ENCODE measurements at regions not wholly inside any gene's neighbourhood (a gene's known extent, or its start where the extent isn't known, plus 50 kb on each side); places are given as distances from the start of the nearest gene placed in this dataset.

- DNase-seq (ENCODE audit: low read depth, low spot score) (no peak), ATAC-seq (no peak)
- no peak for TF ChIP-seq POLR2AphosphoS5 (IDR thresholded peaks at IDR 0.05; ENCODE audit: low read depth, low read length)
- no peak for TF ChIP-seq TCF7L2 (IDR thresholded peaks at IDR 0.05; ENCODE audit: low read depth, low read length)
- no peak for TF ChIP-seq REST (IDR thresholded peaks at IDR 0.05; ENCODE audit: insufficient read depth in 1 of 2, low read depth in 2 of 2, low read length in 1 of 2)
- TF ChIP-seq, protein P1, sequence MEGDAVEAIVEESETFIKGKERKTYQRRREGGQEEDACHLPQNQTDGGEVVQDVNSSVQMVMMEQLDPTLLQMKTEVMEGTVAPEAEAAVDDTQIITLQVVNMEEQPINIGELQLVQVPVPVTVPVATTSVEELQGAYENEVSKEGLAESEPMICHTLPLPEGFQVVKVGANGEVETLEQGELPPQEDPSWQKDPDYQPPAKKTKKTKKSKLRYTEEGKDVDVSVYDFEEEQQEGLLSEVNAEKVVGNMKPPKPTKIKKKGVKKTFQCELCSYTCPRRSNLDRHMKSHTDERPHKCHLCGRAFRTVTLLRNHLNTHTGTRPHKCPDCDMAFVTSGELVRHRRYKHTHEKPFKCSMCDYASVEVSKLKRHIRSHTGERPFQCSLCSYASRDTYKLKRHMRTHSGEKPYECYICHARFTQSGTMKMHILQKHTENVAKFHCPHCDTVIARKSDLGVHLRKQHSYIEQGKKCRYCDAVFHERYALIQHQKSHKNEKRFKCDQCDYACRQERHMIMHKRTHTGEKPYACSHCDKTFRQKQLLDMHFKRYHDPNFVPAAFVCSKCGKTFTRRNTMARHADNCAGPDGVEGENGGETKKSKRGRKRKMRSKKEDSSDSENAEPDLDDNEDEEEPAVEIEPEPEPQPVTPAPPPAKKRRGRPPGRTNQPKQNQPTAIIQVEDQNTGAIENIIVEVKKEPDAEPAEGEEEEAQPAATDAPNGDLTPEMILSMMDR (IDR thresholded peaks at IDR 0.05), result no peak
- no peaks in the 10 kb centered on the region; the same call in 1 of the 2 replicates for H3K27me3 ChIP-seq (ENCODE audit: control insufficient read depth, insufficient read depth, low read length)
- H3K36me3 ChIP-seq (ENCODE audit: control insufficient read depth, insufficient read depth, low read length), result no peaks in the 10 kb centered on the region
- H3K9me3 ChIP-seq (ENCODE audit: control insufficient read depth, insufficient read depth, low read depth, low read length), result no peaks in the 10 kb centered on the region
- intact Hi-C loops (cut with micrococcal nuclease; ENCODE audit: unreplicated experiment) (no loop called here), in situ Hi-C loops (cut with HindIII; ENCODE audit: low pct_unique_long_range_greater_than_20kb, low sequenced_read_pairs) (no loop called here)
- no TSS peak for BruUV-seq (replicated peaks)
- POLR2A ChIA-PET, result no interaction called here
- H3K4me3 ChIP-seq (ENCODE audit: low read depth in 2 of 2, low read length in 2 of 2), result no peak overlapping the region
- CTCF ChIA-PET, result no interaction called here
- H3K4me1 ChIP-seq (ENCODE audit: control insufficient read depth, insufficient read depth, low read length), result no peaks in the 10 kb centered on the region
- H3K27ac ChIP-seq (ENCODE audit: low read length), result no peak overlapping the region
These were observed 317.2 kb upstream of the ZFHX3 start for GRCh38 chr16:73365016-73365551.

- H3K27ac ChIP-seq (ENCODE audit: low read length), result no peak overlapping the region
- TF ChIP-seq TCF7L2 (IDR thresholded peaks at IDR 0.05; ENCODE audit: low read depth, low read length) (no peak), SIN3A (IDR thresholded peaks at IDR 0.05; ENCODE audit: borderline replicate concordance, insufficient read depth, low read depth, low read length) (no peak), REST (IDR thresholded peaks at IDR 0.05; ENCODE audit: insufficient read depth in 1 of 2, low read depth in 2 of 2, low read length in 1 of 2) (no peak), POLR2AphosphoS5 (IDR thresholded peaks at IDR 0.05; ENCODE audit: low read depth, low read length) (no peak)
- TF ChIP-seq, protein P1 (IDR thresholded peaks at IDR 0.05), result no peak
- no peaks in the 10 kb centered on the region for H3K9me3 ChIP-seq (ENCODE audit: control insufficient read depth, insufficient read depth, low read depth, low read length)
- no peaks in the 10 kb centered on the region for H3K36me3 ChIP-seq (ENCODE audit: control insufficient read depth, insufficient read depth, low read length)
- in situ Hi-C loops (cut with HindIII; ENCODE audit: low pct_unique_long_range_greater_than_20kb, low sequenced_read_pairs) (no loop called here), intact Hi-C loops (cut with micrococcal nuclease; ENCODE audit: unreplicated experiment) (no loop called here)
- no peaks in the 10 kb centered on the region; the same call in 1 of the 2 replicates for H3K27me3 ChIP-seq (ENCODE audit: control insufficient read depth, insufficient read depth, low read length)
- ATAC-seq (no peak), DNase-seq (ENCODE audit: low read depth, low spot score) (no peak)
- H3K4me1 ChIP-seq (ENCODE audit: control insufficient read depth, insufficient read depth, low read length), result no peaks in the 10 kb centered on the region
- CTCF ChIA-PET, result no interaction called here
- POLR2A ChIA-PET, result no interaction called here
- no peak overlapping the region for H3K4me3 ChIP-seq (ENCODE audit: low read depth in 2 of 2, low read length in 2 of 2)
- BruUV-seq (replicated peaks), result no TSS peak
These were observed 316.5 kb upstream of the ZFHX3 start for GRCh38 chr16:73364413-73364812.

Data from Panc1 (cell line).